CD4-positive, alpha-beta T cell treated with Interleukin-17A for 4 hours (primary cell): ENCODE measurements at regions not wholly inside any gene's neighbourhood (a gene's known extent, or its start where the extent isn't known, plus 50 kb on each side); places are given as distances from the start of the nearest gene placed in this dataset.

Experiments used
- DNase-seq: peaks from one replicate; pipeline ENCODE4 v3.0.0-alpha.2; 2020; ENCODE audit warnings: mixed read lengths

GRCh38 chr21:43364261-43364510 lies 62.7 kb downstream of the SIK1 start:
- DNase-seq = no peak

- DNase-seq = no peak
These were observed 63.2 kb downstream of the SIK1 start for GRCh38 chr21:43363506-43364260.

DNA sequence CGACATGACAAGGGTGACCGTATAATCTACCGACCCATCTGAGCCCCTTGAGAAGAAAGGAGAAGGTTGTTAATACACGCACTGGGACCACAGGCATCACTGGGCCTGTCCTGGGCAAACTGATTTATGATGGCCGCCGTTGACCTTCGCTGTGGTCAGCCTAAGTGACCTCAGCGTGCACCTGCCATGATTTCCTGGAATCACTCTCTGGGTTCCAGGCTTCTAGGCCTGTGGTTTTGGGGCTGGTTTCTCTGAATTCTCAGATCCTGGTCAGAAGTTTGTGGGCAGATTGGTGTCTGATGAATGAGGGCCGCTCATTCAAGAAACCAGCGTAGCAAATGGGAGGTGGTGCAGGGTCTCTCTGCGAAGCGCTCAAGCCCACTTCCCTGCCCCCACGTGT lies 64.0 kb downstream of the SIK1 start:
- no peak for DNase-seq

DNA sequence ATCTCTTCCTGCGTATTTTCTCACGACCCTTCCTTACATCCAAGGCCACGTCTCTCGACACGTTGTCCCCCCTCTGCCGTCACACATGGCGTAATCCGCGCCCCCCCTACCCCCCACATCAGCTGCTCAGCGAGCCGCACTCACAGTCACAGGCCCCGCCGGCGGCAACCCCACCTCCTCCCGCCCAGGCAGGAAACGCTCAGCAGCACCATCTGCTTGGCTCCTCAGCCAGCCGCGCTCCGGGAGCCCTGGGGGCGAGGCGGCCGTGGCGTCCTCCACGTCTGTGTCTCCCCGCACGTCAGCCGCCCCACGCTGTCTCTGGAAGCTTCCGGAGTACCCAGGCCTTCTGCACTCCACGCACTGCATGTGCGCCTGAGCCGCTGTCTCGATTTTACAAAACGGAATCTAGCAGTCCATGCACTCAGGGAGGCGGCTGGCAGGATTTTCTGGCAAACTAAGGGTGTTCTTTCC lies 64.6 kb downstream of the SIK1 start:
- peak; percentile 86 for DNase-seq

DNA sequence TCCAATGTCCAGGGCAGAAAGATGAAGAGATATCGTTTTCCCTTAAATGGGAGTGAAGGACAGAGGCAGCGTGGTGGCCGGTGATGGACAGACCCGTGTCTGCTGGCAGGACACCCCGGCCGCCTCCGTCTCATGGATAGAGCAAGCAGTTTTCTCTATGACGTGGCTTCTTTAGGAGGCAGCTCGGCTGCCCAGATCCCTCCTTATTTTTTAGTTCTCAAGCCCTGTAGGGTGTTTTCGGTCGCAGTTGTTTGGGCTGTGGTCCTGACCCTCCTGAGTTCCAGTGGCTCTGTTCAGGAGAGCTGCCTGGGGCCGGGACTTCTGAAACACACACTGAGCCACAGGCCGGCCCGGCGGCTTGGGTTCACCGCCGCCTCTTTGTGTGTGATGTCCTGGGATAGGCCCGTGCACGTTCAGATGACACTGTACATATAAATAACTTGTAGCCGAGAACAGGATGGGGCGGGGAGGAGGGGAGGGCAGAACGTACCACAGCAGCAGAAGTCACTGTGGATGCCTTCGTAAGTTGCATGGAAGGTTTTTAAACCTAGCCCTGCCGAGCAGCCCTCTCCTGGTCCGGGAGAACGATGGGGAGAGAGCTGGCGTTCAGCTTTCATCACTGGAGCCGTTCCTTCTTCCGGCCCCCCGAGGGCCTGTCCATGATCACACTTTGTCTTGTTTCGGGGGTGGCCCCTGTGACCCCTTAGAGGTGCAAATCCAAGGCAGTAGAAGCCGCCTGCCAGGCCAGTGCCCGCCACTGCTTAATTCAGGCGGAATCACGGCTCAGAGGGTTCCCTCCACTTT lies 65.2 kb downstream of the SIK1 start:
- DNase-seq = peak; percentile 56

- peak; percentile 45 for DNase-seq
These were observed 65.8 kb downstream of the SIK1 start for GRCh38 chr21:43361127-43361492.

- no peak for DNase-seq
These were observed 66.3 kb downstream of the SIK1 start for GRCh38 chr21:43360441-43361126.

DNA sequence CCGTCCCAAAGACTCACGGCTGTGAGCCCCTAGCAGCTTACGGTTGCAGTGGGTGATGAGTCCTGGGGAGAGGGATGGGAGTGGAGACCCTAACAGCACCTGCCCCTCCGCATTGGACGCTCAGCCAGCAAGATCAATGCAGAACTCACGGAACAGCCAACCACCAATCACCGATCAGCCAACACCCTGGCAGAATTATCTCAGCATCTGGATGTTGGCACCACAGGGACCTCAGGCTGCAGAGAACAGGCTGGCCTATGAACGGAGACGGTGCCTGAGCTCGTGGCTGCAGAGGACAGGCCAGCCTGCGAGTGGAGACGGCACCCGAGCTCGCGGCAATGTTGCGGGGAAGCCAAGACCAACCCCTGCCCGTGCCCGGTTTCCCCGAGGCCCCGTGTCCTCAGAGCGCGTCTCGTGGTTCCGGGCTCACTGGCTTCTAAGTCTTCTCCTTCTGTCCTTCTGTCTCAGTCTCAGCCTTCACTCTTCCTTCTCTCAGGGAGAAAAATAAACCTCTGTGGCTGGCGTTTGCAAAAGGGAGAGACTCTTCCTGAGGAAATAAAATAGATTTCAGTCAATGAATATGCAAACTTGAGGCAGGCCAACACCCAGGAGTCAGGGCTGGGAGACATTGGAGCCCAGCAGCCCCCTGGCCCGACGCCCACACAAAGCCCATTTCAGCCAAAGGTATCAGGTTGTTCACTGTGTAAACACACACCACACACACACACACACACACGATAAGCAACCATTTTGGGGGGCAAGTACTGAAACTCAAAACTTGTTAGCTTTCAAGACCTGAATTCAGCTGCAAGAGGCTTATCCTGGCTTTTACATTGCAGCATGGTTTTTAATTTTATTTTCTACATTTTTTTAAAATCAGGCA lies 67.8 kb downstream of the SIK1 start:
- no peak for DNase-seq

DNA sequence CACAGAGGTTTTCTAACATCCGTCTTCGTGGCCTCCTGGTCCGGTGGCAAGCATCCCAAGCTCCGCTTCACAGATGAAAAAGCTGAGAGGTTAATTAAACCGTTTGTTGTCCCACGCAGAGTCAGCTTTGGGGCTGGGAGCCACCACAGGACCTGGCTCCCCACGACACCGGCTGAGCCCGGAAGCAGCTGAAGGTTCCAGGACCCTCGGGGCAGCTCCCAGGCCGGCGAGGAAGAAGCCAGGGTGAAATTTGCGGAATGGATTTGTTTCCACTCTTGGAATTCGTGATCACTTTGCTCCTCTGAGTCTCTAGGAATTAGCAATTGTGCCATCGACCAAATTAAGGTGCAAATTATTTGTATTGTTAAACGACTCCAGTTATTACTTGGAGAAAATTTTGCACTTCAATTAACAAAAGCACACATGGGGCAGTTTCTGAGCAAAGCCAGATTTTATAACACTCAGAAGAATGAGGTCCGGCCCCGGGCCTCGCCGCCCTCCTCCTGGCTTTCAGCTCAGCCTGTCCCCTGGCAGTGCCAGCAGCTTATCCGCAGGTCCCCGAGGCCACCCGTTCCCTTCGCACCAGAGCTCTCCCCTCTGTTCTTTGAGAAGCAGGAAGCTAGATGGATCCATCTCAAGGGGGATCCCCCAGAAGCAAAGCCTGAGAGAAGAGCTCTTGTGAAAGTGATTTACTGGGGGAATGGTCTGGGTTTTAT lies 69.1 kb downstream of the SIK1 start:
- no peak for DNase-seq

- no peak for DNase-seq
These were observed 71.0 kb downstream of the SIK1 start for GRCh38 chr21:43355925-43356289.

GRCh38 chr21:43355266-43355924 lies 71.5 kb downstream of the SIK1 start:
- DNase-seq = no peak

- DNase-seq = no peak
These were observed 72.3 kb downstream of the SIK1 start for GRCh38 chr21:43354666-43355065.

- no peak for DNase-seq
These were observed 72.9 kb downstream of the SIK1 start for GRCh38 chr21:43354026-43354420.

GRCh38 chr21:43353282-43354025 lies 73.5 kb downstream of the SIK1 start:
- DNase-seq = no peak

DNA sequence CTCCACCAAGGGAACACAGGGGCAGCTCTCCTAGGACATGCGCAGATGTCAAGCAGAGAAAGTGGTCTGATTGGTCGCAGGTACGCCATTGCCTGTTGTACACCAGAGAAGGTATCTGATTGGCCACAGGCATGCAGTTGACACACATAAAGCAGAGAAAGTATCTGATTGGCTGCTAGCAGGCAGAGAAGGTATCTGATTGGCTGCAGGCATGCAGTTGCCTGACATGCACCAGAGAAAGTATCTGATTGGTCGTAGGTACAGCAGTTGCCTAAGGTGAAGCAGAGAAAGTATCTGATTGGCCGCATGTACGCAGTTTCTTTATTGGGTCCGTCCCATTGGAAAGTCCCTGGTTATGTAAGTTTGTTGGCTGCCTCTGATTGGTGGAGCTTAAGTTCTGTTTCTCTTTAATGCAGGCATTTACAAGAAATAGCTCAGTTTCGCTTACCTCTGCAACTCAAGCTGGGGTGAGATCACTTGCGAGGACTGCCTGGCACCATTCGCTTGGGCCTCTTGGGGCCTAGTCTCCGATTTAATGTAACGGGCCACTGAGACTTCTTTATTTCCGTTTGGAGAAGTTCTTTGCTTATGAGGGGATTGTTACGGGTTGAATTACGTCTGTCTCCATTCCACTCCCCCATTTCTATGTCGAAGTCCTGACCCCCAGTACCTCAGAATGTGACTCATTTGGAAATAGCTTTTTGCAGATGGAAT lies 74.2 kb downstream of the SIK1 start:
- DNase-seq = no peak

GRCh38 chr21:43352154-43352537 lies 74.8 kb downstream of the SIK1 start:
- no peak for DNase-seq

GRCh38 chr21:43351501-43352153 lies 75.3 kb downstream of the SIK1 start:
- no peak for DNase-seq

DNA sequence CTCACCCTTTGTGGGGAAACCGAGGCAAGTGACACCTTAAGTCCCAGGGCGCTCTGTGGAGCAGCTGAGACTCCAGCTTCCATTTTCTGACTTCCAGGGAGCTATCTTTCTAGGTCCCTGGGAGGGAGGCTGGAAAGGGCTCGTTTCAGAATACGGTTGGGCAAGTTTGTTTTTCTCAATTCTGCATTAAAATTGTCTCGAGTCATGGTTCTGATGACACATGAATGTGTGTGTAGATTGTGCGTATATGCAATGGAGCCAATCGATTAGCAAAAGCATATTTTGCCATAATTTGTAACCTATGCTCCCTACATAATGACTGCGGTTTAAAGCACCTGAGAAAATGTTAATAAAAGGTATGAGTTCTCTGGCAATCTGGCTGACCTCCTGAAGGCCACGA lies 77.3 kb downstream of the SIK1 start:
- no peak for DNase-seq

DNA sequence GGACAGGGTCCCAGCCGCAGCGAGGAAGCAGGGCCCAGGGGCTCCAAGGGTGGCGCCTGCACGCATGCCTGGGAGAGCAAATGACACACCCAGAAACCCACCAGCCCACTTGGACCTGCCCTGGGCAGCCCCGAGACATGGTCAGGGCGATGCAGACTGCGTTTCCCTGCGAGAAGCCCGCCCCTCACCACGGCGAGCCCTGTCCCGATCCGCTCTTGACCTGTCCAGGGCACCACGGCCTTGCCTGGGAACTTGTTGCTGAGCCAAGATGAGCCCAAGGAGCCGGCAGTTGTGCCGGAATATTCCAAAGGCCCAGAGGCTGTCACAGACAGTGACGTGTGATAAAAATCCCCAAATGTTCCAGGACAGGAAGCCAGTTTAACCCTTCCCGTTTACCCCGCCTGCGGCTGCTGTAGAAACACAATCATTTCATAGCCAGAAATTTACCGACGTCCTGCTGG lies 78.1 kb downstream of the SIK1 start:
- no peak for DNase-seq
